ENCODE measurements at regions not wholly inside any gene's neighbourhood (a gene's known extent, or its start where the extent isn't known, plus 50 kb on each side); places are given as distances from the start of the nearest gene placed in this dataset.

DNA sequence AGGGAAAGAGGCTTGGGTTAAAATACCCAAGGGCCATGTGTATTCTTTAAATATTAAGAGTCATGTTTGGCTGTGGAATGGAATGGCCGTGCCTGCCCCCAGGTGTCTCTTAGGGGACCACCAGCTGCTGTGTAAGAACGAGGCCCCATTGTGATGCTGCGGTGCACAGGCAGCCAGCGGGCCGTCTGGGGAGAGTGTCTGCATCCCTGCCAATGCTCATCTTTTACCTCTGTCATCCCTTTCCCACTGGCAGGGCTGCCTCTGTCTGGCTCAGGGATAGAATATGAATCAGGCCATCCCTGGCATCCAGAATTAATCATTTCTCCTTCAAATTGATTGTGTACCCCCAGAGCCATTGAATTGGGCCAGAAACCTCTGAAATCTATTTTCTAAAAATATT lies 137.8 kb upstream of the GALNT17 start:
- ATAC-seq (ENCODE audit: low FRiP score): no peak
- H3K4me1 ChIP-seq (ENCODE audit: control insufficient read depth in 1 of 2, insufficient read depth in 2 of 2, low read length in 2 of 2): no peaks in the 10 kb centered on the region
- intact Hi-C loops (cut with DNase I): no loop called here
- no peak overlapping the region for H3K4me3 ChIP-seq (ENCODE audit: low read length in 2 of 2)
- H3K27ac ChIP-seq (ENCODE audit: low read depth in 1 of 2, low read length in 2 of 2): no peak overlapping the region
- no peaks in the 10 kb centered on the region for H3K27me3 ChIP-seq (ENCODE audit: control insufficient read depth in 1 of 2, insufficient read depth in 2 of 2, low read length in 1 of 2)
- WGBS, 2 donors: 81 to 84% methylated on average over 5 of the region's 5 CpGs
- H3K9me3 ChIP-seq (ENCODE audit: control insufficient read depth, low read length): peaks cover 3% of the 10 kb centered on the region
- no peaks in the 10 kb centered on the region for H3K36me3 ChIP-seq (ENCODE audit: control insufficient read depth in 1 of 2, insufficient read depth in 2 of 2, low read length in 1 of 2)
- DNase-seq: no peak

DNA sequence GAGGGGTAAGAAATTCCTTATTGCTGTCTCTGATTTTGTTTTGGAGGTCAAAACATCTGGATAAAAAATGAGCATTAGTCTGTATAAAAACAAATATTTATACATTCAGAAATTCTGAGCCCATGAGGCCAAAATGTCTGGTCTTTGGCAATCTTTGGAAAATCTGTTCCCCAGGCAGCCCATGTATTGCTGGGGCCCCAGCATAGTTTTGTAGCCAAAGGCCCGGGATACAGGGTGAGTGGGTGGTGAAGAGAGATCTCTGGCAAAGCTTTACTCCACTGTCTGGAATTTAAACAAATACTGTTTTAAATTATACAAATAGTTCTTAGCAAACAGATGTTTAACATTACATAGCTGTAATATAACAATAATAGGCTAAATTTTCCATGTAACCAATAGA lies 134.7 kb upstream of the GALNT17 start:
- WGBS, 2 donors: 11 to 13% methylated on average over 1 of the region's 1 CpG
- no peaks in the 10 kb centered on the region for H3K36me3 ChIP-seq (ENCODE audit: control insufficient read depth in 1 of 2, insufficient read depth in 2 of 2, low read length in 1 of 2)
- H3K9me3 ChIP-seq (ENCODE audit: control insufficient read depth, low read length): peaks cover 3% of the 10 kb centered on the region
- H3K27ac ChIP-seq (ENCODE audit: low read depth in 1 of 2, low read length in 2 of 2): no peak overlapping the region
- no peaks in the 10 kb centered on the region for H3K4me1 ChIP-seq (ENCODE audit: control insufficient read depth in 1 of 2, insufficient read depth in 2 of 2, low read length in 2 of 2)
- intact Hi-C loops (cut with DNase I): no loop called here
- DNase-seq (no peak), ATAC-seq (ENCODE audit: low FRiP score) (no peak)
- H3K27me3 ChIP-seq (ENCODE audit: control insufficient read depth in 1 of 2, insufficient read depth in 2 of 2, low read length in 1 of 2): no peaks in the 10 kb centered on the region
- H3K4me3 ChIP-seq (ENCODE audit: low read length in 2 of 2): no peak overlapping the region

DNA sequence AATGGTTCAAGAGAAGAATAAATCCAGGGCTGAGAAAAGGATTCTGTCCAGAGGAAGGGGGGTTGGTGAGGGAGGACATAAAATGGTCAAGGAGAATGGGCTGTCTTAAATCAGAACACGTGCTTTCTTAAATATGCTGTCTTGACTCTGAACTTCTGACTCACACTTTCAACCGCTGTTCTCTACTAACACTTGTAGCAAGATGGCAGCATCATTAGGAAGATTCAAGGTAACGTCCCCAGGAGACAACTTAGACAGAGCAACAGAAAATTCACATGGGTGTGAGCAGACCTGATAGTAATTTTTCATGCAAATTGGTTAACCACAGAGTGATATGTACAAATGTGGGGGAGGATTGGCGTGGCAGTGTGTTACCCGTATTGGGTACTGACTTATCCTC lies 126.8 kb upstream of the GALNT17 start:
- H3K27me3 ChIP-seq (ENCODE audit: control insufficient read depth in 1 of 2, insufficient read depth in 2 of 2, low read length in 1 of 2): no peaks in the 10 kb centered on the region
- WGBS, 2 donors: 70 to 76% methylated on average over 5 of the region's 5 CpGs
- intact Hi-C loops (cut with DNase I): no loop called here
- peaks cover 5% of the 10 kb centered on the region for H3K9me3 ChIP-seq (ENCODE audit: control insufficient read depth, low read length)
- ATAC-seq (ENCODE audit: low FRiP score): no peak
- DNase-seq: no peak
- H3K4me1 ChIP-seq (ENCODE audit: control insufficient read depth in 1 of 2, insufficient read depth in 2 of 2, low read length in 2 of 2): no peaks in the 10 kb centered on the region
- no peak overlapping the region for H3K4me3 ChIP-seq (ENCODE audit: low read length in 2 of 2)
- H3K36me3 ChIP-seq (ENCODE audit: control insufficient read depth in 1 of 2, insufficient read depth in 2 of 2, low read length in 1 of 2): no peaks in the 10 kb centered on the region
- no peak overlapping the region for H3K27ac ChIP-seq (ENCODE audit: low read depth in 1 of 2, low read length in 2 of 2)

DNA sequence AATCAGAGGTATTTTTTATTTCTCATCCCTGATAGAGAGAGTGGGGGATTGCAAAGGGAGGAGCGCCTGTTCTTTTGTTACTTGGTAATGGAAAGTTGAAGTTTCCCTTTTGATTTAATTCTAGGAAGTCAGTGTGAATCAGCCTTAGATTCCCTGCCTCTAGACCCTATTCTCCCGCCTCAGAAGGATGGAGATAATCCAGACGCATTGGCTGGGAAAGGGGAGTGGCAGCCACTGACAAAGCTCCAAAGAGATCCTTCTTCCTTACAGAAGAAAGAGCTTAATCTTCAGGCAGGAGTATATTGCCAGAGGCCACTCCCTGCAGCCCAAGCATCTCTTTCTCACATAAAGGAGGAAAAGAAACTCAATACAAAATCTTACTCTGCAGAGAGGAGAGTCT lies 122.3 kb upstream of the GALNT17 start:
- DNase-seq (no peak), ATAC-seq (ENCODE audit: low FRiP score) (no peak)
- Histone ChIP-seq H3K27me3 (ENCODE audit: control insufficient read depth in 1 of 2, insufficient read depth in 2 of 2, low read length in 1 of 2) (no peaks in the 10 kb centered on the region), H3K4me3 (ENCODE audit: low read length in 2 of 2) (no peak overlapping the region), H3K36me3 (ENCODE audit: control insufficient read depth in 1 of 2, insufficient read depth in 2 of 2, low read length in 1 of 2) (no peaks in the 10 kb centered on the region), H3K4me1 (ENCODE audit: control insufficient read depth in 1 of 2, insufficient read depth in 2 of 2, low read length in 2 of 2) (no peaks in the 10 kb centered on the region), H3K27ac (ENCODE audit: low read depth in 1 of 2, low read length in 2 of 2) (no peak overlapping the region), H3K9me3 (ENCODE audit: control insufficient read depth, low read length) (no peaks in the 10 kb centered on the region)
- intact Hi-C loops (cut with DNase I): no loop called here
- 84 to 91% methylated on average over 3 of the region's 3 CpGs for WGBS, 2 donors

DNA sequence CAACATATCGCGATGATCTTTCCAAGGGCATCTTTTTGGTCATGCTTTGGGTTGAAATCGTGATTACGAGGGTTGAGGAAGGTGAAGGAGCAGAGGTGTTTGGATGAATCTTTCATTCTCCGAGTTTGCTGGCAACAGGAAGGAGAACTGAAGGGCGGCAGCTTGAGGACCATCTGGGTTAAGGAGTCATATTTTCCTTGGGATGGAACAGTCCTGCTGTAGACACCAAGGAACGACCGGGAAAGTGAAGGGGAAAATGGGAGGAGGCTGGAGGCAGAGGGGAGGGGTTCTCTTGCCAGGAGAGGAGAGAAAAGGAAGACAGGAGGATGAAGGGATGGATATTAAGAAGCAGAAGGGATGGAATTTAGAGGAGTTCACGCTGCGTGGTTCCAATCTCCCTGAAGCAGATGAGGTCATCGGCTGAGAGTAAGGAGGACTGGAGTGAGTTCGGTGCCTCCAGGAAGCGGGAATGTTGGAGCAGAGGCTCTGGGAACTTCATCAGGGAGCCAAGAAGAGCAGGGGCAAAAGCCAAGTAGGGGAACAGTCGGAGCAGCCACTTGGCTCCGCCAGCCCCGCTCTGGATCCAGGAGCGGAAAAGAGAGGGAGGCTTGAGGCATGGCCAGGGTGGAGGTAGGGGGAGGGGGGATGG lies 116.6 kb upstream of the GALNT17 start:
- Histone ChIP-seq H3K27me3 (ENCODE audit: control insufficient read depth in 1 of 2, insufficient read depth in 2 of 2, low read length in 1 of 2) (no peaks in the 10 kb centered on the region), H3K4me1 (ENCODE audit: control insufficient read depth in 1 of 2, insufficient read depth in 2 of 2, low read length in 2 of 2) (no peaks in the 10 kb centered on the region), H3K27ac (ENCODE audit: low read depth in 1 of 2, low read length in 2 of 2) (no peak overlapping the region), H3K4me3 (ENCODE audit: low read length in 2 of 2) (no peak overlapping the region), H3K36me3 (ENCODE audit: control insufficient read depth in 1 of 2, insufficient read depth in 2 of 2, low read length in 1 of 2) (no peaks in the 10 kb centered on the region), H3K9me3 (ENCODE audit: control insufficient read depth, low read length) (no peaks in the 10 kb centered on the region)
- ATAC-seq (ENCODE audit: low FRiP score) (peak; percentile 74), DNase-seq (peak in 1 of 2 donors; percentile 56)
- 30 to 35% methylated on average over 17 of the region's 17 CpGs for WGBS, 2 donors
- intact Hi-C loops (cut with DNase I): loop anchor here in 1 of 2 donors (2.0 kb wide), 1 partner anchor 39 kb away; no protein-coding TSS in a partner anchor

DNA sequence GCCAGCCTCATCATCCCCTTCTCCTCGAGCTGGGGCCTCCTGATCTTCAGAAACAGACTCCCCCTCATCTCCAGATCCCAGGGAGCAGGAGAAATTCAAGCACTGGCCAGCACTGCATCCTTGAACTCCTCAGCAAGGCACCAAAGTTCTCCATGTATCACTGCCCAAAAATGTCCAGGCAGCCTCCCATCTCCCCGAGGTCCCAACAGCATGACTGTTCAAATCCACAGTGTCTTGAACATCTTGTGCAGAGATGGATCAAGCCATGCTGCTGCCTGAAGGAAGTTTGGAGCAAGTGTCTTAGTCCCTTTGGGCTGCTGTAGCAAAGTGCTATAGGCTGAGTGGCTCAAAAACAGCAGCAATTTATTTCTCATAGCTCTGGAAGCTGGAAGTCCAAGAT lies 115.5 kb upstream of the GALNT17 start:
- Histone ChIP-seq H3K4me3 (ENCODE audit: low read length in 2 of 2) (no peak overlapping the region), H3K9me3 (ENCODE audit: control insufficient read depth, low read length) (no peaks in the 10 kb centered on the region), H3K27me3 (ENCODE audit: control insufficient read depth in 1 of 2, insufficient read depth in 2 of 2, low read length in 1 of 2) (no peaks in the 10 kb centered on the region), H3K36me3 (ENCODE audit: control insufficient read depth in 1 of 2, insufficient read depth in 2 of 2, low read length in 1 of 2) (no peaks in the 10 kb centered on the region), H3K4me1 (ENCODE audit: control insufficient read depth in 1 of 2, insufficient read depth in 2 of 2, low read length in 2 of 2) (no peaks in the 10 kb centered on the region), H3K27ac (ENCODE audit: low read depth in 1 of 2, low read length in 2 of 2) (no peak overlapping the region)
- DNase-seq (no peak), ATAC-seq (ENCODE audit: low FRiP score) (no peak)
- 59 to 65% methylated on average over 2 of the region's 2 CpGs for WGBS, 2 donors
- intact Hi-C loops (cut with DNase I): no loop called here

DNA sequence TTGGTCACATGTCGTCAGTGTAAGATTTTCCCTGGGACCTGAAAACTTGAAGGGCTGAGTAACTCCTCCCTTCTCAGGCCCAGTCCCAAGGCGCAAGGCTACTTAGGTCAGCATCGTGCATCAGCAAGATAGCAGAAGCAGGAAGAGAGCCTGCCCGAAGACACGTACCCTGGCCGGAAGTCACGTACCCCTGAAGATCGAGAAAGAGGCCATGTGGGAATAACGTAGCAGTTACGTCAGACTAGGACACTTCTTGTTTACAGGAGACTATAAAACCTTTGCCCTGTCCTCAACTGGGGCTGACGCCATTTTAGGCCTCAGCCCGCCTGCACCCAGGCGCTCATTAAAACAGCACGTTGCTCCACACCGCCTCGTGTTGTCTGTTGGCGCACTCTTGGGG lies 114.3 kb upstream of the GALNT17 start:
- 97 to 99% methylated on average over 17 of the region's 17 CpGs for WGBS, 2 donors
- intact Hi-C loops (cut with DNase I): no loop called here
- no peaks in the 10 kb centered on the region for H3K9me3 ChIP-seq (ENCODE audit: control insufficient read depth, low read length)
- H3K4me1 ChIP-seq (ENCODE audit: control insufficient read depth in 1 of 2, insufficient read depth in 2 of 2, low read length in 2 of 2): no peaks in the 10 kb centered on the region
- no peaks in the 10 kb centered on the region for H3K27me3 ChIP-seq (ENCODE audit: control insufficient read depth in 1 of 2, insufficient read depth in 2 of 2, low read length in 1 of 2)
- no peak for DNase-seq
- ATAC-seq (ENCODE audit: low FRiP score): no peak
- H3K4me3 ChIP-seq (ENCODE audit: low read length in 2 of 2): no peak overlapping the region
- H3K36me3 ChIP-seq (ENCODE audit: control insufficient read depth in 1 of 2, insufficient read depth in 2 of 2, low read length in 1 of 2): no peaks in the 10 kb centered on the region
- no peak overlapping the region for H3K27ac ChIP-seq (ENCODE audit: low read depth in 1 of 2, low read length in 2 of 2)

DNA sequence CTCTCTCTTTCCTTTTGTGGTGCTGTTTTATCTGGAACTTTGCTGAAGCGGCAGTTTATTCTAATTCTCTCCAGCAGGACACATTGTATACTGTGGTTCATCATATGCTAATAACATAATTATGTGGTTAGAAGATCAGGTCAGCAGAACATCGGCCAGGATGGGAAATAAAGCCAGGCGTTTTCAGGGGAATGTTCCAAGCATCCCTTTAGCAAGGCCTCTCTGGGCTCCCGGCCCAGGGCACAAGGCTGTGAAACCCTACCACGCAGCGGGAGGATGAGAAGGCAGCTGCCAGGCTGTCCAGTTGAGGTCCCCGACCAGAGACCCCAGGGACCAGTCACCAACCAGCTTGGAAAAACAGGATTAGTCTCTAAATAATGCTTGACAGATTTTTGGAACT lies 112.2 kb upstream of the GALNT17 start:
- no peak overlapping the region for H3K27ac ChIP-seq (ENCODE audit: low read depth in 1 of 2, low read length in 2 of 2)
- no peaks in the 10 kb centered on the region for H3K4me1 ChIP-seq (ENCODE audit: control insufficient read depth in 1 of 2, insufficient read depth in 2 of 2, low read length in 2 of 2)
- ATAC-seq (ENCODE audit: low FRiP score) (peak; percentile 79), DNase-seq (peak; percentile 64 to 79)
- intact Hi-C loops (cut with DNase I): no loop called here
- no peak overlapping the region for H3K4me3 ChIP-seq (ENCODE audit: low read length in 2 of 2)
- H3K9me3 ChIP-seq (ENCODE audit: control insufficient read depth, low read length): no peaks in the 10 kb centered on the region
- H3K36me3 ChIP-seq (ENCODE audit: control insufficient read depth in 1 of 2, insufficient read depth in 2 of 2, low read length in 1 of 2): no peaks in the 10 kb centered on the region
- no peaks in the 10 kb centered on the region for H3K27me3 ChIP-seq (ENCODE audit: control insufficient read depth in 1 of 2, insufficient read depth in 2 of 2, low read length in 1 of 2)
- 4 to 8% methylated on average over 7 of the region's 7 CpGs for WGBS, 2 donors

DNA sequence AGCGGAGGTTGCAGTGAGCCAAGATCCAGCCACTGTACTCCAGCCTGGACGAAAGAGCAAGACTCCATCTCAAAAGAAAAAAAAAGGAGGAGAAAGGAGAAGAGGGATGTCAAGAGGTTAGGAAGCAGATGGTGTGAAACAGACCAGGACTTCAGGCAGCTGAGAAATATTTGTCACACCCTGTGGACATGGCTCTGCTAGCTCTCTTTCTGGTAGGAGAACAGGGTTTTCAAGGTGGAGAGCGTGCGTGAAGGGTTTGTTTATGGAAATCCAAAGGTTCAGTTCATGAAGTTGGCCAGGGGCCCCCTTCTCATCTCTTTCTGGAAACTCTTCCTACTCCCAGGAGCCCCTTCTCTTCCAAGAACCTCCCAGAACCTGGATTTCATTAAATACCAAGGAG lies 110.8 kb upstream of the GALNT17 start:
- Histone ChIP-seq H3K27me3 (ENCODE audit: control insufficient read depth in 1 of 2, insufficient read depth in 2 of 2, low read length in 1 of 2) (no peaks in the 10 kb centered on the region), H3K9me3 (ENCODE audit: control insufficient read depth, low read length) (no peaks in the 10 kb centered on the region), H3K4me3 (ENCODE audit: low read length in 2 of 2) (no peak overlapping the region), H3K27ac (ENCODE audit: low read depth in 1 of 2, low read length in 2 of 2) (no peak overlapping the region), H3K36me3 (ENCODE audit: control insufficient read depth in 1 of 2, insufficient read depth in 2 of 2, low read length in 1 of 2) (no peaks in the 10 kb centered on the region), H3K4me1 (ENCODE audit: control insufficient read depth in 1 of 2, insufficient read depth in 2 of 2, low read length in 2 of 2) (no peaks in the 10 kb centered on the region)
- intact Hi-C loops (cut with DNase I): no loop called here
- DNase-seq (no peak), ATAC-seq (ENCODE audit: low FRiP score) (no peak)
- WGBS, 2 donors: 86 to 89% methylated on average over 4 of the region's 4 CpGs

Data from aorta (tissue), 5 donors.